Ascending aorta (tissue), 2 donors: ENCODE measurements at regions not wholly inside any gene's neighbourhood (a gene's known extent, or its start where the extent isn't known, plus 50 kb on each side); places are given as distances from the start of the nearest gene placed in this dataset.

Experiments
- DNase-seq, 2 donors: peaks; one replicate each; pipeline ENCODE4 v3.0.0-alpha.2; 2019; ENCODE audit warnings: low spot score in 2 of 2
- H3K27ac ChIP-seq, 2 donors: fragments of 200-600 bp; sonication (generic); one replicate each; pipeline ENCODE4 v1.5.1; 2016 to 2017; ENCODE audit warnings: mild to moderate bottlenecking in 1 of 2
- H3K27me3 ChIP-seq: fragments of 200-600 bp; sonication (generic); one replicate; pipeline ENCODE4 v1.5.1; 2017
- H3K36me3 ChIP-seq, 2 donors: fragments of 200-600 bp; sonication (generic); one replicate each; pipeline ENCODE4 v1.5.1; 2016
- H3K4me1 ChIP-seq, 2 donors: fragments of 200-600 bp; sonication (generic); one replicate each; pipeline ENCODE4 v1.5.1; 2016 to 2017; ENCODE audit warnings: mild to moderate bottlenecking in 1 of 2
- H3K4me3 ChIP-seq, 2 donors: fragments of 200-600 bp; sonication (generic); one replicate each; pipeline ENCODE4 v1.5.1; 2016 to 2017; ENCODE audit warnings: mild to moderate bottlenecking in 1 of 2
- H3K9me3 ChIP-seq, 2 donors: fragments of 200-600 bp; sonication (generic); one replicate each; pipeline ENCODE4 v1.5.1; 2016
- CTCF ChIP-seq, 3 experiments: fragments of 200-600 bp in 2 of 3; fragments of 450-650 bp in 1 of 3; sonication (generic) in 2 of 3; IDR thresholded peaks; one replicate each; pipeline ENCODE4 v1.5.1; 2016 to 2019; ENCODE audit warnings: antibody characterized with exemption in 3 of 3, mild to moderate bottlenecking in 1 of 3, moderate library complexity in 1 of 3
- intact Hi-C: fragments of 100-400 bp; cut with DNase I; formaldehyde crosslinking; loops from one replicate; pipeline ENCODE4 v1.15.1; 2023

DNA sequence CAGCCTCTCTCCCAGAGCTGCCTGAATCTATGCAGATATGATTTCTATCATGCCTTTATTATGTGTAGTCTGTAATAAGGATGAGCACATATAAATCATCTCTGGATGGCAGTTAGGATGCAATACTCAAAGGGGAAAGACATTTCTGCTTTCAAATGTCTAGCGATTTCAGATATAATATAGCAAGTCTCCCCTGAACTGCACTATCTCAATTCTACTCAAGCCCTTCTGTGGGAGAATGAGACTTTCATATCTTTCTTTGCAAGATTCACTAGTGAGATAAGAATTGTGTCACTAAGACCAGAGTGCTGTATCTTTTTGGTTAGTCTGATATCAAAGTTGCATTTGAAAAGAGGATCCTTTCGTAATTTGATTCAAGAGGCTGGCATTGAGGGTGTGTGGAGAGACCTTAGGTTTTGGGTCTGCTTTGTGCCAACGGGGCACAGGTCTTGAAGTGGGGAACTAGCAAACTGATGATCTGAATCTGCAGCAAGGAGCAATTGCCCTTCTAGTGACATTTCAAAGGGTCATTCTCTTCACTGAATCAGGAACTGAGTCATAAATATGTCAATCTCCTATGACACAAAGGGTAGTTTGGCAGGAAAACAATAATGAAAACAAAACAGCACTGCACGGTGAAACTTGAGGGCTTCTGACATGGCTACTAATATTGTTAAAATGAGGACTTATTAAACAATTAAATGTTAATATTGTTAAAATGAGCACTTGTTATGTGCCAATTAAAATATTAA is 305.5 kb upstream of the CLINT1 start:
- intact Hi-C loops = no loop called here
- Histone ChIP-seq H3K36me3 (no peaks in the 10 kb centered on the region), H3K4me1 (no peaks in the 10 kb centered on the region), H3K27me3 (no peaks in the 10 kb centered on the region), H3K4me3 (no peak overlapping the region), H3K27ac (no peak overlapping the region), H3K9me3 (no peaks in the 10 kb centered on the region)
- no peak for TF ChIP-seq CTCF (IDR thresholded peaks at IDR 0.05)
- no peak for DNase-seq

DNA sequence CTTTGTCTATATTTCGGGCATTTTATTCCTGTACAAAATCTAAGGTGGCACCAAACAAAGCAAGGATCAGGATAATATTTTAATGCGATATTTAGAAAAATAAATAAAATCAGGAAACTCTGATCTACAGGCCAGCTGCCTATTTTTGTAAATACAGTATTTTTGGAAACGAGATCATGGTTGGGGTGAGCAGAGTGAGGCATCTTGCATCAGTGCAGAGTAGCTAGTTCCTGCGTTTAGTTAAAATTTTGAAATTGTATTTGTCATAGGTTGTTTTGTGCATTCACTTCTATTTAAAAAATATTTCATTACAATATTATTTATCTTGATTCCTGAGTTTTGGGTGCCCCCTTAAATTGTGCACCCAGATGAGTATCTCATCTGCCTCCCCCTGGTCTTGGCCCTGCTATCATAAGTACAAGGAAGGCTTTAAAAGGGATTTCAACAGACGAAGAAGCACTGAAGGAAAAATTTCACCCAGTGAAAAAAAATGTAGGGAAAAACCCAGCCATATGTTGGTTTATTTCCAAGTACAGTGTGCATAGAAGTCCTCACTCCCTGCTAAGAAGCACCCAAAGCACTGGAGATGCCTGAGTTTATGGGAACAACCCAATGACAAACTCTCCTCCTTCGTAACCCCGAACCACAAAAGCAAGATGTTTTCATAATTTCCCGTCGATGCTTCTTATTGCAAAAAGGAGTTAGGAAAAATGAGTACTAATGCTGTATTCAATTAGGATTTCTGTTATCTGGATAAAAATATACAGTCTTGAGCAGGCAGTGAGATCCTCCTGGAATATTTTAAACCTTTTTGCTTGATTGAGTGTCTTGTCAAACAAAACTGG is 304.7 kb upstream of the CLINT1 start:
- intact Hi-C loops = no loop called here
- TF ChIP-seq CTCF (IDR thresholded peaks at IDR 0.05) = no peak
- Histone ChIP-seq H3K36me3 (no peaks in the 10 kb centered on the region), H3K9me3 (no peaks in the 10 kb centered on the region), H3K4me3 (no peak overlapping the region), H3K27ac (no peak overlapping the region), H3K4me1 (no peaks in the 10 kb centered on the region), H3K27me3 (no peaks in the 10 kb centered on the region)
- DNase-seq = no peak

GRCh38 chr5:158162479-158163034 is 303.6 kb upstream of the CLINT1 start:
- Histone ChIP-seq H3K36me3 (no peaks in the 10 kb centered on the region), H3K4me1 (no peaks in the 10 kb centered on the region), H3K9me3 (no peaks in the 10 kb centered on the region), H3K4me3 (no peak overlapping the region), H3K27me3 (no peaks in the 10 kb centered on the region), H3K27ac (no peak overlapping the region)
- TF ChIP-seq CTCF (IDR thresholded peaks at IDR 0.05) = no peak
- DNase-seq = no peak
- intact Hi-C loops = no loop called here

GRCh38 chr5:158162026-158162425 is 303.1 kb upstream of the CLINT1 start:
- no peak overlapping the region for H3K4me3 ChIP-seq
- H3K4me1 ChIP-seq = no peaks in the 10 kb centered on the region
- H3K36me3 ChIP-seq = no peaks in the 10 kb centered on the region
- no peaks in the 10 kb centered on the region for H3K9me3 ChIP-seq
- no peaks in the 10 kb centered on the region for H3K27me3 ChIP-seq
- DNase-seq = no peak
- no peak overlapping the region for H3K27ac ChIP-seq
- intact Hi-C loops = no loop called here
- TF ChIP-seq CTCF (IDR thresholded peaks at IDR 0.05) = no peak

DNA sequence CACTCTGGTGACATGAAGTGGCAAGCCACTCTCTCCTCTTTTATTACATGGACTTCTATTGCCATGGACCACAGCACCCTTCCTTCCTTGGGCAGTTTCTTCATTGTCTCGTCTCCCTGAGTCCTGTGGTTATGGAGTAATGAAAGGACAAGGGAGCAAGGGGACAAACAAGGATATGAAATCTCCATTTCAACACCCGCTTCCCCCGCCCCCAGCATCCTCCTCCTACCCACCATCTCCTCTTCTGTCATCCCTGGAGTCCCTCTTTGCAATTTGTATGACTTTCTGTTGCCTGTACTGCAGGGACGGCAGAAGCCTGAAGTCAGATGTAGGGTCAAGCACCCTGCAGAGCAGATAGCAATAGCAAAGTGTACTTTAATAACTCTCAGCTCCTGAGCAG is 300.7 kb upstream of the CLINT1 start:
- Histone ChIP-seq H3K36me3 (no peaks in the 10 kb centered on the region), H3K27me3 (no peaks in the 10 kb centered on the region), H3K4me1 (no peaks in the 10 kb centered on the region), H3K4me3 (no peak overlapping the region), H3K9me3 (no peaks in the 10 kb centered on the region), H3K27ac (no peak overlapping the region)
- intact Hi-C loops = no loop called here
- TF ChIP-seq CTCF (IDR thresholded peaks at IDR 0.05) = no peak
- no peak for DNase-seq
